OCI-LY7 (cell line): ENCODE measurements at regions not wholly inside any gene's neighbourhood (a gene's known extent, or its start where the extent isn't known, plus 50 kb on each side); places are given as distances from the start of the nearest gene placed in this dataset.

Source experiments
- BruUV-seq: library from RNA; stranded (reverse); fragments of 400-500 nt; replicated peaks from 2 replicates; lab custom pipeline; 2021; lab: Mats Ljungman, UMichigan
- CTCF ChIA-PET: fragments of 300-600 bp; sonication (Branson Sonifier 250); formaldehyde crosslinking; loops from one replicate; lab custom pipeline; 2022; ENCODE audit warnings: antibody characterized with exemption; ENCODE audit not compliant: unreplicated experiment; lab: Charles Lee
- POLR2A ChIA-PET: fragments of 300-600 bp; sonication (Branson Sonifier 250); formaldehyde crosslinking; loops from one replicate; lab custom pipeline; 2022; ENCODE audit warnings: antibody characterized with exemption; lab: Charles Lee
- DNase-seq: peaks from one replicate; pipeline ENCODE4 v3.0.0-alpha.2; 2015; ENCODE audit warnings: low spot score
- H2AFZ ChIP-seq: fragments of 200-600 bp; sonication (generic), shearing (Covaris generic); 2 replicates; pipeline ENCODE4 v1.6.1; 2014; ENCODE audit warnings: mild to moderate bottlenecking, antibody characterized with exemption, low read length, moderate library complexity
- H3K27ac ChIP-seq: fragments of 200-600 bp; sonication (generic); 2 replicates; pipeline ENCODE4 v1.5.1; 2014; ENCODE audit warnings: mixed run types, low read depth, mild to moderate bottlenecking, moderate library complexity, low read length, inconsistent platforms; ENCODE audit not compliant: poor library complexity, severe bottlenecking
- H3K36me3 ChIP-seq: fragments of 200-600 bp; sonication (generic); 2 replicates; pipeline ENCODE4 v1.6.1; 2014; ENCODE audit warnings: mild to moderate bottlenecking, antibody characterized with exemption, low read length, moderate library complexity, mixed read lengths; ENCODE audit not compliant: insufficient read depth
- H3K4me1 ChIP-seq: fragments of 200-600 bp; sonication (generic); 2 replicates; pipeline ENCODE4 v1.5.1; 2014; ENCODE audit warnings: mild to moderate bottlenecking, low read length; ENCODE audit not compliant: insufficient read depth, poor library complexity, severe bottlenecking
- H3K4me2 ChIP-seq: fragments of 200-600 bp; sonication (generic); 2 replicates; pipeline ENCODE4 v1.6.1; 2014; ENCODE audit warnings: mild to moderate bottlenecking, low read length
- H3K4me3 ChIP-seq: fragments of 200-600 bp; sonication (generic); 2 replicates; pipeline ENCODE4 v1.5.1; 2014; ENCODE audit warnings: mild to moderate bottlenecking, low read depth, low read length; ENCODE audit not compliant: poor library complexity, severe bottlenecking
- H3K79me2 ChIP-seq: fragments of 200-600 bp; sonication (generic); 2 replicates; pipeline ENCODE4 v1.6.1; 2016; ENCODE audit warnings: low read depth, mild to moderate bottlenecking, low read length, moderate library complexity, mixed read lengths; ENCODE audit not compliant: insufficient read depth
- H3K9me2 ChIP-seq: fragments of 200-600 bp; sonication (generic); 2 replicates; pipeline ENCODE4 v1.6.1; 2016; ENCODE audit warnings: mild to moderate bottlenecking, low read length, mixed read lengths; ENCODE audit not compliant: insufficient read depth
- H3K9me3 ChIP-seq: fragments of 200-600 bp; sonication (generic); 2 replicates; pipeline ENCODE4 v1.6.1; 2014; ENCODE audit warnings: mild to moderate bottlenecking, mixed run types, low read length, mixed read lengths
- H4K20me1 ChIP-seq: fragments of 200-600 bp; sonication (generic); 2 replicates; pipeline ENCODE4 v1.6.1; 2014; ENCODE audit warnings: mild to moderate bottlenecking, antibody characterized with exemption, low read length, moderate library complexity, mixed read lengths; ENCODE audit not compliant: insufficient read depth
- CTCF ChIP-seq: fragments of 200-600 bp; sonication (generic); conservative IDR thresholded peaks from 2 replicates; pipeline ENCODE4 v1.5.1; 2014; ENCODE audit warnings: mild to moderate bottlenecking, antibody characterized with exemption, low read length, moderate library complexity, mixed read lengths
- EZH2phosphoT487 ChIP-seq: fragments of 200-600 bp; sonication (generic); IDR thresholded peaks from 2 replicates; pipeline ENCODE4 v1.6.1; 2018; ENCODE audit warnings: low read depth, borderline replicate concordance, mild to moderate bottlenecking, mixed run types, antibody characterized with exemption, low read length, moderate library complexity, mixed read lengths
- intact Hi-C: fragments of 100-400 bp; cut with micrococcal nuclease; formaldehyde crosslinking; loops from one replicate; pipeline ENCODE4 v1.10.0; 2022; ENCODE audit not compliant: unreplicated experiment

DNA sequence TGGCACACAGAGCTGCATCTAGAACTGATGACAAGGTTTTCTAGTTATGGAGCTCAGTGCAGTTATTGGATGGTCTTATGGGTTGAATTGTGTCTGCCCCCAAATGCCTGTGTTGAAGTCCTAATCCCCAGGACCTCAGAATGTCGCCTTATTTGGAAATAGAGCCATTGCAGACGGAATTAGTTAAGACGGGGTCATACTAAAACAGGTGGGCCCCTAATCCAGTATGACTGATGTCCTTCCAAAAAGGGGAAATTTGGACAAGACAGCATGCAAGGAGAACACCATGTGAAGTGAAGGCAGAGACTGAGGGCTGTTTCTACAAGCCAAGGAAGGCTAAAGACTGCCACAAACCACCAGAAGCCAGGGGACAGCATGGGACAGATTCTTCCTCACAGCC lies 148.7 kb downstream of the KCTD12 start:
- H3K4me2 ChIP-seq = no peak overlapping the region
- intact Hi-C loops = no loop called here
- DNase-seq = no peak
- ChIA-PET POLR2A (interaction anchor here (0.7 kb wide), 1 partner anchor 1268 kb away, joined by 5 read pairs; no protein-coding TSS in a partner anchor), CTCF (no interaction called here)
- no peaks in the 10 kb centered on the region for H4K20me1 ChIP-seq
- H3K36me3 ChIP-seq = no peaks in the 10 kb centered on the region
- H3K9me3 ChIP-seq = no peaks in the 10 kb centered on the region
- TF ChIP-seq EZH2phosphoT487 (no peak), CTCF (no peak)
- no peak overlapping the region for H3K4me3 ChIP-seq
- H3K4me1 ChIP-seq = no peaks in the 10 kb centered on the region
- no peak overlapping the region for H3K27ac ChIP-seq
- no TSS peak for BruUV-seq
- no peak overlapping the region for H2AFZ ChIP-seq
- H3K79me2 ChIP-seq = no peaks in the 10 kb centered on the region
- H3K9me2 ChIP-seq = no peaks in the 10 kb centered on the region

DNA sequence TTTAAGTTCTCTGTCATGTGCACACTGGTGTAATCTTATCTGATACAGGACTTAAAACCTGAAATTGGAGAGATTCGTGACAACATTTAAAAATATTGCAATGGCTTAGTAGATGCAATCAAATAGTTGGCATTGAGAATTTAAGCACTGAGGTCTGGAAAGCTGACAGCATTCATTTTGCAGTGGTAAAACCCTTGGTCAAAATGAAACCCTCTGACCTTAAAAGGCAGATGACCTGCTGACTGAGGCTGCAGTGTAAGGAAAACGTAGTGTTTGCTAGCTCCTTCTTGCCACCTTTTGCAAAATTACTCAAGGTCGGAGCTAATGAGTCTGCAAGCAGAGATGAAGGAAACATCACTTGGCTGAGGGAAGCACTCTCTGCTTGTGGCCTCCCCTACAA lies 150.6 kb downstream of the KCTD12 start:
- Histone ChIP-seq H3K4me3 (no peak overlapping the region), H3K4me1 (no peaks in the 10 kb centered on the region), H3K36me3 (no peaks in the 10 kb centered on the region), H2AFZ (no peak overlapping the region), H3K9me2 (no peaks in the 10 kb centered on the region), H3K79me2 (no peaks in the 10 kb centered on the region), H3K27ac (no peak overlapping the region), H3K9me3 (no peaks in the 10 kb centered on the region), H4K20me1 (no peaks in the 10 kb centered on the region), H3K4me2 (no peak overlapping the region)
- no peak for TF ChIP-seq CTCF
- TF ChIP-seq EZH2phosphoT487 = no peak
- intact Hi-C loops = no loop called here
- DNase-seq = no peak
- ChIA-PET CTCF (no interaction called here), POLR2A (interaction anchor here (0.6 to 0.8 kb wide), 2 partner anchors 19 to 39 kb away, joined by 3 to 4 read pairs; no protein-coding TSS in a partner anchor)
- BruUV-seq = no TSS peak

DNA sequence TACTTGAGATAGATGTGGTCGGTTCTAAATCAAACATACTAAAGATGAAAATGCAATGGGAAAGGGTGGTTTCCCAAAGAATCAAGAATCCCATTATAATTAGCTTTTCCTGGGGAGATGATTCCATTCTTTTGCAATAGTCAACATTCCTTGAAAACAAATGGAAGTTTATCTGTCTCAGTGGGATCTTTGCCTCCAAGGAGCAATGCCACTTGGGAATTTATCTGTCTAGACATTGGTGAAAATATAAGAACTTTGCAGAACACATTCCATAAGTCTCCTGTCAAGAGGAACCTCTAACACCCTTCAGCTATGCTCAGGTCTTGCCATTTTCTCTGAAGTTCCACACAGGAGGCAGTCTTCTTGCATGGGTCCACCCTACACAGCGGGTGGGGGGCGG lies 152.5 kb downstream of the KCTD12 start:
- no peaks in the 10 kb centered on the region for H4K20me1 ChIP-seq
- H3K36me3 ChIP-seq = no peaks in the 10 kb centered on the region
- TF ChIP-seq CTCF (no peak), EZH2phosphoT487 (no peak)
- no peak overlapping the region for H3K4me2 ChIP-seq
- no peak overlapping the region for H3K27ac ChIP-seq
- no peak for DNase-seq
- ChIA-PET CTCF (no interaction called here), POLR2A (interaction anchor here (0.6 to 0.8 kb wide), 4 partner anchors 26 to 968 kb away, joined by 3 to 4 read pairs (median 4); no protein-coding TSS in a partner anchor)
- no peak overlapping the region for H3K4me3 ChIP-seq
- no peaks in the 10 kb centered on the region for H3K9me2 ChIP-seq
- H3K4me1 ChIP-seq = no peaks in the 10 kb centered on the region
- no peaks in the 10 kb centered on the region for H3K9me3 ChIP-seq
- no peak overlapping the region for H2AFZ ChIP-seq
- no peaks in the 10 kb centered on the region for H3K79me2 ChIP-seq
- no TSS peak for BruUV-seq
- intact Hi-C loops = no loop called here
